ENCODE measurements at regions not wholly inside any gene's neighbourhood (a gene's known extent, or its start where the extent isn't known, plus 50 kb on each side); places are given as distances from the start of the nearest gene placed in this dataset.

GRCh38 chr4:53959343-53960120, 104.9 kb downstream of the CHIC2 start:
- no peak overlapping the region for H3K4me3 ChIP-seq (replicated peaks; ENCODE audit: low read depth, low read length)
- DNase-seq (ENCODE audit: extremely low read depth, low read depth), result no peak
- TF ChIP-seq, protein P1, sequence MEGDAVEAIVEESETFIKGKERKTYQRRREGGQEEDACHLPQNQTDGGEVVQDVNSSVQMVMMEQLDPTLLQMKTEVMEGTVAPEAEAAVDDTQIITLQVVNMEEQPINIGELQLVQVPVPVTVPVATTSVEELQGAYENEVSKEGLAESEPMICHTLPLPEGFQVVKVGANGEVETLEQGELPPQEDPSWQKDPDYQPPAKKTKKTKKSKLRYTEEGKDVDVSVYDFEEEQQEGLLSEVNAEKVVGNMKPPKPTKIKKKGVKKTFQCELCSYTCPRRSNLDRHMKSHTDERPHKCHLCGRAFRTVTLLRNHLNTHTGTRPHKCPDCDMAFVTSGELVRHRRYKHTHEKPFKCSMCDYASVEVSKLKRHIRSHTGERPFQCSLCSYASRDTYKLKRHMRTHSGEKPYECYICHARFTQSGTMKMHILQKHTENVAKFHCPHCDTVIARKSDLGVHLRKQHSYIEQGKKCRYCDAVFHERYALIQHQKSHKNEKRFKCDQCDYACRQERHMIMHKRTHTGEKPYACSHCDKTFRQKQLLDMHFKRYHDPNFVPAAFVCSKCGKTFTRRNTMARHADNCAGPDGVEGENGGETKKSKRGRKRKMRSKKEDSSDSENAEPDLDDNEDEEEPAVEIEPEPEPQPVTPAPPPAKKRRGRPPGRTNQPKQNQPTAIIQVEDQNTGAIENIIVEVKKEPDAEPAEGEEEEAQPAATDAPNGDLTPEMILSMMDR (IDR thresholded peaks at IDR 0.05; ENCODE audit: low read depth, low read length, missing control alignments), result no peak

- H3K4me3 ChIP-seq (replicated peaks; ENCODE audit: low read depth, low read length), result no peak overlapping the region
- TF ChIP-seq, protein P1 (IDR thresholded peaks at IDR 0.05; ENCODE audit: low read depth, low read length, missing control alignments), result no peak
- no peak for DNase-seq (ENCODE audit: extremely low read depth, low read depth)
Measured at GRCh38 chr4:53956454-53956853, 108.0 kb downstream of the CHIC2 start.

DNA sequence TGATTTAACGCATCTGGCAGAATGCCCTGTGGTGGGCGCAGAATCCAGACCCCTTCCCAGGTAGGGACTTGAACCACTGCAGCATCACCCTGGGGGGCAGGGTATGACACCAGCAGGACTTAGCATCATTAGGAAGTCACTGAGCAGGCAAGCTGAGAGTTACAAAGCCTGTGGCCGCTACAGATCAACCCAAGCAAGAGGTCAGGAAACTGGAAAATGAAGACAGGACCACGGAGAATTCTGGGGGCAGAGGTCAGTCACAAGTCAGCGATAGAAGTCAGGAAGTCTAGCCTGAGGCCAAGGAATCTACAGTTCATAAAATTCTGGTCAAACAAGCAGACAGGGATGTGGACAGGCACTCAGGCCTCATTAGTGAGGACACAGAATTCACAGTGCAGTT, 108.4 kb downstream of the CHIC2 start:
- DNase-seq (ENCODE audit: extremely low read depth, low read depth), result no peak
- no peak overlapping the region for H3K4me3 ChIP-seq (replicated peaks; ENCODE audit: low read depth, low read length)
- TF ChIP-seq, protein P1 (IDR thresholded peaks at IDR 0.05; ENCODE audit: low read depth, low read length, missing control alignments), result no peak

GRCh38 chr4:53951414-53951813, 113.0 kb downstream of the CHIC2 start:
- TF ChIP-seq, protein P1 (IDR thresholded peaks at IDR 0.05; ENCODE audit: low read depth, low read length, missing control alignments), result no peak
- no peak for DNase-seq (ENCODE audit: extremely low read depth, low read depth)
- H3K4me3 ChIP-seq (replicated peaks; ENCODE audit: low read depth, low read length), result no peak overlapping the region

GRCh38 chr4:53943345-53944085, 120.9 kb downstream of the CHIC2 start:
- peak; percentile 66 for DNase-seq (ENCODE audit: extremely low read depth, low read depth)
- TF ChIP-seq, protein P1 (IDR thresholded peaks at IDR 0.05; ENCODE audit: low read depth, low read length, missing control alignments), result no peak
- no peak overlapping the region for H3K4me3 ChIP-seq (replicated peaks; ENCODE audit: low read depth, low read length)

DNA sequence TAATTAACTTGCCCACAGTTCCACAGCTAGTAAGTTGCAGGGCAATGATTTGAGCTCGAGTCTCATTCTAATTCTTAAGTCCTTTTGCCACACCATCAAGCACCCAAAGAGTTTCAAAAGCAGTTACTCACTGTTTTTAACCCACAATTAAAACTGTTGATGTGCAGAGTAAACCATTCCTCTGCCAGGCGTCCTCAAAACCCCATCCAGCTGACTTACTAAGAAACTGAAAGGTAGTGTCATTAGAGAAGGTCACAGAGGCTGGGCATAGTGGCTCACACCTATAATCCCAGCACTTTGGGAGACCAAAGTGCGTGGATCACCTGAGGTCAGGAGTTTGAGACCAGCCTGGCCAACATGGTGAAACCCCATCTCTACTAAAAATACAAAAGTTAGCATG, 121.7 kb downstream of the CHIC2 start:
- TF ChIP-seq, protein P1 (IDR thresholded peaks at IDR 0.05; ENCODE audit: low read depth, low read length, missing control alignments), result no peak
- DNase-seq (ENCODE audit: extremely low read depth, low read depth), result no peak
- H3K4me3 ChIP-seq (replicated peaks; ENCODE audit: low read depth, low read length), result no peak overlapping the region
